SKM-1 (cell line): ENCODE measurements at regions not wholly inside any gene's neighbourhood (a gene's known extent, or its start where the extent isn't known, plus 50 kb on each side); places are given as distances from the start of the nearest gene placed in this dataset.

Experiments
- DNase-seq: peaks from one replicate; lab custom pipeline; 2025; ENCODE audit not compliant: unreplicated experiment; lab: John Stamatoyannopoulos, UW

- DNase-seq = no peak
Measured at GRCh38 chr6:28585335-28585734, 59.7 kb downstream of the GPX5 start.

GRCh38 chr6:28586324-28586723 is 60.6 kb downstream of the GPX5 start:
- no peak for DNase-seq

GRCh38 chr6:28586962-28587745 is 61.5 kb downstream of the GPX5 start:
- DNase-seq = no peak

GRCh38 chr6:28587746-28588075 is 62.0 kb downstream of the GPX5 start:
- no peak for DNase-seq

GRCh38 chr6:28588666-28589065 is 63.0 kb downstream of the GPX5 start:
- DNase-seq = no peak

GRCh38 chr6:28589234-28589956 is 63.7 kb downstream of the GPX5 start:
- no peak for DNase-seq

GRCh38 chr6:28589957-28590349 is 64.3 kb downstream of the GPX5 start:
- DNase-seq = no peak

GRCh38 chr6:28597217-28597835 is 71.6 kb downstream of the GPX5 start:
- no peak for DNase-seq

- no peak for DNase-seq
Measured at GRCh38 chr6:28597924-28598722, 72.4 kb downstream of the GPX5 start.

GRCh38 chr6:28598757-28599686 is 73.3 kb downstream of the GPX5 start:
- no peak for DNase-seq

GRCh38 chr6:28600245-28600644 is 74.6 kb downstream of the GPX5 start:
- DNase-seq = no peak

- DNase-seq = no peak
Measured at GRCh38 chr6:28603891-28604290, 78.2 kb downstream of the GPX5 start.

- DNase-seq = peak; percentile 61
Measured at GRCh38 chr6:28606424-28607391, 81.0 kb downstream of the GPX5 start.

GRCh38 chr6:28607990-28608389 is 82.3 kb downstream of the GPX5 start:
- DNase-seq = no peak

- DNase-seq = no peak
Measured at GRCh38 chr6:28609672-28610071, 84.0 kb downstream of the GPX5 start.

- DNase-seq = no peak
Measured at GRCh38 chr6:28615616-28615954, 89.9 kb downstream of the GPX5 start.

GRCh38 chr6:28615955-28616747 is 90.5 kb downstream of the GPX5 start:
- no peak for DNase-seq

- no peak for DNase-seq
Measured at GRCh38 chr6:28618898-28619555, 93.3 kb downstream of the GPX5 start.
